GM10266 (cell line): ENCODE measurements at regions not wholly inside any gene's neighbourhood (a gene's known extent, or its start where the extent isn't known, plus 50 kb on each side); places are given as distances from the start of the nearest gene placed in this dataset.

Source experiments
- DNase-seq: peaks from one replicate; pipeline ENCODE4 v3.0.0; 2012; ENCODE audit errors: extremely low spot score
- TF ChIP-seq, protein P1 (sequence below): IDR thresholded peaks from 2 replicates; pipeline ENCODE4 v1.5.1; 2012; ENCODE audit warnings: mild to moderate bottlenecking, low read depth; ENCODE audit not compliant: control insufficient read depth, insufficient read depth; ENCODE audit errors: missing control alignments

DNA sequence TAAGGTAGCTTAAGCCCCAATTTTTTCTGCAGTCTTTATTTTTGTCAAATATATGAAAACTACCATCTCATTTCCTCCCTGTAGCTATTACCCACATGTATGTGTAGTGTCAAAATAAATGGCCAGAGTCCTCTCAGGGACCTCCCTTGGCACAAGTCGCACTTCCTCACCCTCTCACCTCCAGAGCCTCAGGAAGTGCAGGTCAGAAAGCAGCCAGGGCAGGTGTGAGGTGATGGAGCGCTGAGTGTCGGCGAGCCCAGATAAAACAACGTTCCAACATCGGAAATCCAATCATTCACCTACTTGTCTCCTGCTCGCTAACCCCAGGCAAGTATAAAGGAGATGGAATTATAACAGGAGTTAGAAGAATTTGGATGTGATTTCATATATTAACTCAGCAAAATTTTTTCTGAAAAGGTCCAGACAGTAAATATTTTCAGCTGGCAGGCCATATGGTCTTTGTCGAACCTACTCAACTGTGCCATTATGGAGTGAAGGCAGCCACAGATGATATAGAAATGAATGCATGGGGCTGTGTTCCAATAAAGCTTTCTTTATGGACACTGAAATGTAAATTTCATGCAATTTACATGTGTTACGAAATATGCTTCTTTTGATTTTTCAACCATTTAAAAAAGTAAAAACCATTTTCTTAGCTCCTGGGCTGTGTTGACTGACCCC, 76.8 kb upstream of the ERG start:
- TF ChIP-seq, protein P1, sequence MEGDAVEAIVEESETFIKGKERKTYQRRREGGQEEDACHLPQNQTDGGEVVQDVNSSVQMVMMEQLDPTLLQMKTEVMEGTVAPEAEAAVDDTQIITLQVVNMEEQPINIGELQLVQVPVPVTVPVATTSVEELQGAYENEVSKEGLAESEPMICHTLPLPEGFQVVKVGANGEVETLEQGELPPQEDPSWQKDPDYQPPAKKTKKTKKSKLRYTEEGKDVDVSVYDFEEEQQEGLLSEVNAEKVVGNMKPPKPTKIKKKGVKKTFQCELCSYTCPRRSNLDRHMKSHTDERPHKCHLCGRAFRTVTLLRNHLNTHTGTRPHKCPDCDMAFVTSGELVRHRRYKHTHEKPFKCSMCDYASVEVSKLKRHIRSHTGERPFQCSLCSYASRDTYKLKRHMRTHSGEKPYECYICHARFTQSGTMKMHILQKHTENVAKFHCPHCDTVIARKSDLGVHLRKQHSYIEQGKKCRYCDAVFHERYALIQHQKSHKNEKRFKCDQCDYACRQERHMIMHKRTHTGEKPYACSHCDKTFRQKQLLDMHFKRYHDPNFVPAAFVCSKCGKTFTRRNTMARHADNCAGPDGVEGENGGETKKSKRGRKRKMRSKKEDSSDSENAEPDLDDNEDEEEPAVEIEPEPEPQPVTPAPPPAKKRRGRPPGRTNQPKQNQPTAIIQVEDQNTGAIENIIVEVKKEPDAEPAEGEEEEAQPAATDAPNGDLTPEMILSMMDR, result no peak

DNA sequence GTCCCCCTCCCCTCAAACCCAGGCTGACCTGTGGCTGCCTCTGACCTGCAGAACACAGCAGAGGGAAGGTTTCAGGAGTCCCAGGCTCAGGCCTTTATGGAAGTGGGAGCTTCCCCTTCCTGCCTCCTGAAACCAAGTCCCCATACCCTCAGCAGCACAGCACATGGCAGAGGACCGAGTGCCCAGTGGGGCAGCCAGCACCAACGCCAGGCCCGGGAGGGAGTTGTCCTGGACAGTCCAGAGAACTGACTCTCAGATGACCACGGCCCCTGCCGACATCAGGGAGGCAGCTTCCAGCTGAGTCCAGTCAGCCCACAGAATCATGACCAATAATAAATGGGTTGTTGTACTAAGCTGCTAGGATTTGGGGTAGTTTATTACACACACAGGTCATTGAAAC, 79.6 kb upstream of the ERG start:
- no peak for DNase-seq
- TF ChIP-seq, protein P1, result no peak

More for the DNA sequence above, 76.8 kb upstream of the ERG start:
- DNase-seq, result no peak

DNA sequence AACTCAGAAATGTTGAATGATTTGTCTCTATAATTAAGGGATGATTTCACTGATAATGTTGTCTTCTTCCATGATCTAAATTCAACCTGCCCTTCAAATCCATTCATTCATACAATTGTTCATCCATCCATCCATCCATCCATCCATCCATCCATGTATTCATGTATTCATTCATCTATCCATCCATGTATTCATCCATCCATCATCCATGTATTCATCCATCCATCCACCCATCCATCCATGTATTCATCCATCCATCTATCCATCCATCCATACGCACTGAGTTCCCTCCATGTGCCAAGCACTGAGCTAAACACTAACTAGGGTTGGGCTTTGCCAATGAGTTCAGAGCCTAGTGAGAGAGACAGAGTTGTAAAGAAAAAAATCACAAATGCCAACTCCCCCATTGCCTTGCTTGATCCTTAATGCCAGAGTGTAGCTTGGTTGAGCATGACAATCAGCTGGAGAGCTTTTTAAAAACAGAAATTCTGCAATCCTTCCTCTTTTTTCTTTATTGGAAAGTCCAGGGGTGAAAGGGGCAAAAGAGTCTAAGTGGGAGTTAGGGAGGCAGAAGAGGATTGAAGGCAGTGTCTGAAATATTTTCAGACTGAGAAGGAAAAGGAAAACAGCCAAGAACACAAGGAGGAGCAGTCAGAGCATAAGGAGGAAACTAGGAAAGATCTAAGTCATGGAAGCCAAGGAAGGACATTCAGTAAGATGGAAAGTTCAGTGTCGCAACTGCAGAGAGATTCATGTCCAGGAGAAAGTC, 92.4 kb upstream of the ERG start:
- TF ChIP-seq, protein P1, result no peak
- DNase-seq, result no peak

DNA sequence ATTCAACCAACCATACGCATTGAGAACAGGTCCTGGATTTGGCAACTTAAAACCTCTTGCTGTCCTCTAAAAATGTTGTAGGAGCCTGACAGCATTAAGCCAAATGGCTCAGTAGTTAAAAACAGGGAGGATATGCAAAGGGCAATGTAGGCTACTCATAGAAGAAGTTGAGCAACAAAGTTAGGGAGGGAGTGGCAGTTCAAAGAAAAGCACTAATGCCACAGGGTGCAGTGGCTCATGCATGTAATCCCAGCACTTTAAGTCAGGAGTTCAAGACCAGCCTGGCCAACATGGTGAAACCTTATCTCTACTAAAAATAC, 92.9 kb upstream of the ERG start:
- TF ChIP-seq, protein P1, result no peak
- DNase-seq, result no peak

DNA sequence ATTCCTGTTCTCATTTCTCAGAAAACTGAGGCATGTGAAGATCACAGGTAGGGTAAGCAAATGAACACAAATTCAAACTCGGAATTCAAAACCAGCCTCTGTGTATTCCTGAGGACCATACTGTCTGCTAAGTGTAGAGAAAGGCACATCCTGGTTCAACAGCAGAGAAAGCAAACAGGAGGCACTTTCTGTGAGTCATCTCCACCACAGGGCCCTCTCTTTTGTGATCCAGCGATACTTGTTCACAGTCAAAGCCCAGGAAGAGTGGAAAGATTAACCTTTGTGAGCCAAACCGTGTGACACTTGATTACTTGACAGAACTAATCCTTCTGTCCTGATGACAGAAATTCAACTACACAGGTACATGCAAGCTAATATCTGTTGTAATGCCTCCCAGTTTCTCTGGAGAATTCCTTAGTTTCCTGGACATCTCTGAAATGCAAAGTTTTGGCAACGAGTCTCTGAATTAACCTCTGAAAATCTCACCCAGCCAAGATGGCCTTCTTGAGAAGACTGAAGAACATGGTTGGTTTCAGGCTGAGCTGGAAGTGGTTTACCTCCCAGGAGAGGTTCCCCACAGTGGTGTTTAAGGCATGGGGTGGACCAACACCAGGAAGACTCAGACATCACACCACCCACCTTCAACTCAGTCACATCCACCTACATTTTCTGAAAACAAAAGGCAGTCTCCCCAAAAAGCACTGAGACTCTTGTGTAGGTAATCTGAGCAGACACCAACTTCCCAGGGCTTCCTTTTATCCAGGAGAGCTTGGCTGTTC, 98.2 kb upstream of the ERG start:
- DNase-seq, result no peak
- TF ChIP-seq, protein P1, result no peak

DNA sequence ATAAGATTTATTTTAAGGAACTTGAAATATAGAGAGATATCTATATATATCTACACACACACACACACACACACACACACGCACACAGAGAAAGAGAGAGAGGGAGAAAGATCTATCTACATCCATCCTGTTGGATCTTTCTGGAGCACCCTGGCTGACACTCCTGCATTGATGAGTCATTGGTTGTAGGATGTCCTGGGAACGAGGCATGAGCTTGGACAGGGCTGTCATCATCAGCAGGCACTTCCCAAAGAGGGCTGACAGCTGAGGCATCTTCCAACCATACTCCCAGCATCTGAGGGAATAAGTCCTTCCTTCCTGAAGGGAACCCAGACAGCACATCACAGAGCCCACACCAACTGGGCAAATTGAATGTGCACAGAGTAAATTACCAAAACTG, 99.1 kb upstream of the ERG start:
- TF ChIP-seq, protein P1, result no peak
- DNase-seq, result no peak
